Activated CD8-positive, alpha-beta memory T cell treated with anti-CD3 and anti-CD28 coated beads for 24 hours (primary cell): ENCODE measurements at regions not wholly inside any gene's neighbourhood (a gene's known extent, or its start where the extent isn't known, plus 50 kb on each side); places are given as distances from the start of the nearest gene placed in this dataset.
A peak's percentile ranks its signal among the peaks of the same experiment; 100 is the strongest.

Experiments
- DNase-seq: peaks from one replicate; pipeline ENCODE4 v3.0.0-alpha.2; 2020

- no peak for DNase-seq
Measured at GRCh38 chr2:160889439-160890170, 270.6 kb upstream of the TANK start.

- DNase-seq = no peak
Measured at GRCh38 chr2:160890667-160891352, 269.4 kb upstream of the TANK start.

- no peak for DNase-seq
Measured at GRCh38 chr2:160891353-160891740, 268.9 kb upstream of the TANK start.

- DNase-seq = no peak
Measured at GRCh38 chr2:160892204-160892603, 268.0 kb upstream of the TANK start.

GRCh38 chr2:160893581-160893980 is 266.6 kb upstream of the TANK start:
- no peak for DNase-seq

GRCh38 chr2:160898581-160899307 is 261.5 kb upstream of the TANK start:
- no peak for DNase-seq

GRCh38 chr2:160901613-160902012 is 258.6 kb upstream of the TANK start:
- DNase-seq = no peak

GRCh38 chr2:160905862-160906261 is 254.4 kb upstream of the TANK start:
- DNase-seq = no peak

GRCh38 chr2:160906878-160907277 is 253.3 kb upstream of the TANK start:
- DNase-seq = no peak

- DNase-seq = no peak
Measured at GRCh38 chr2:160907738-160908137, 252.5 kb upstream of the TANK start.

- no peak for DNase-seq
Measured at GRCh38 chr2:160908157-160908556, 252.1 kb upstream of the TANK start.

GRCh38 chr2:160909781-160910242 is 250.4 kb upstream of the TANK start:
- no peak for DNase-seq

GRCh38 chr2:160910681-160911080 is 249.5 kb upstream of the TANK start:
- DNase-seq = no peak

- DNase-seq = no peak
Measured at GRCh38 chr2:160911258-160911657, 249.0 kb upstream of the TANK start.

GRCh38 chr2:160912276-160912675 is 248.0 kb upstream of the TANK start:
- no peak for DNase-seq

- no peak for DNase-seq
Measured at GRCh38 chr2:160913323-160913722, 246.9 kb upstream of the TANK start.

- no peak for DNase-seq
Measured at GRCh38 chr2:160914217-160914616, 246.0 kb upstream of the TANK start.

GRCh38 chr2:160916300-160916699 is 243.9 kb upstream of the TANK start:
- DNase-seq = no peak

- DNase-seq = no peak
Measured at GRCh38 chr2:160917850-160918249, 242.4 kb upstream of the TANK start.

- DNase-seq = no peak
Measured at GRCh38 chr2:160918258-160918657, 242.0 kb upstream of the TANK start.

GRCh38 chr2:160918906-160919503 is 241.2 kb upstream of the TANK start:
- DNase-seq = peak; percentile 59

- DNase-seq = no peak
Measured at GRCh38 chr2:160920061-160920460, 240.2 kb upstream of the TANK start.

- no peak for DNase-seq
Measured at GRCh38 chr2:160920791-160921303, 239.4 kb upstream of the TANK start.
